ENCODE measurements at regions not wholly inside any gene's neighbourhood (a gene's known extent, or its start where the extent isn't known, plus 50 kb on each side); places are given as distances from the start of the nearest gene placed in this dataset.

DNA sequence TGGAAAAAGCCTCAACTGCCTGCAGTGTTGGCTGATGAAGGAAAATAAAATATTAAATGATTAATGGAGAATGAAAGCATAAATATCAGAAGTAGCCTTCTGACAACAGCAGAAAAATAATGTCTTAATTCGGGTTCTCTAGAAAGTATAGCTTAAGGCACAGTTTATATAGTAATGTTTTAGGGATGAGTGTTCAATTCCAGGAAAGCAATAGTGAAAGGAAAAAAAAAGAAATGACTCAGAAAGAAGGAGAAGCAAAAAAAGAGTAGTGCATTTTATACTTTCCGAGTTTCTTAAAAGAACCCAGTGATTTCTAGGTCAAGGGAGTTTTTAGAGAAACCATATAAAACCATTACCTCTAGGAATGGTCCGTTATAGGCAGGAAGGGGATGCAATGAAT is 137.3 kb downstream of the HTR1B start:
- no peak for DNase-seq
- Histone ChIP-seq H3K36me3 (ENCODE audit: insufficient read depth, low read length) (no peaks in the 10 kb centered on the region), H3K27ac (ENCODE audit: low read depth, low read length) (no peak overlapping the region), H3K4me3 (ENCODE audit: low read length in 2 of 2) (no peak overlapping the region), H3K27me3 (ENCODE audit: insufficient read depth, low read length) (no peaks in the 10 kb centered on the region), H3K4me1 (ENCODE audit: insufficient read depth, low read length) (no peaks in the 10 kb centered on the region), H3K9me3 (ENCODE audit: control insufficient read depth in 1 of 2, low read length in 2 of 2) (no peaks in the 10 kb centered on the region)
- POLR2A ChIA-PET (ENCODE audit: partially characterized antibody): no interaction called here
- Mint-ChIP-seq H3K27ac (no peak overlapping the region), H3K4me3 (no peak overlapping the region), H3K27me3 (no peaks in the 10 kb centered on the region), H3K36me3 (no peaks in the 10 kb centered on the region), H3K9me3 (peaks cover 0 to 6% (median 4%) of the 10 kb centered on the region in 8 donors), H3K4me1 (no peaks in the 10 kb centered on the region)
- intact Hi-C loops (cut with micrococcal nuclease): no loop called here
- CTCF ChIA-PET (ENCODE audit: partially characterized antibody): no interaction called here

DNA sequence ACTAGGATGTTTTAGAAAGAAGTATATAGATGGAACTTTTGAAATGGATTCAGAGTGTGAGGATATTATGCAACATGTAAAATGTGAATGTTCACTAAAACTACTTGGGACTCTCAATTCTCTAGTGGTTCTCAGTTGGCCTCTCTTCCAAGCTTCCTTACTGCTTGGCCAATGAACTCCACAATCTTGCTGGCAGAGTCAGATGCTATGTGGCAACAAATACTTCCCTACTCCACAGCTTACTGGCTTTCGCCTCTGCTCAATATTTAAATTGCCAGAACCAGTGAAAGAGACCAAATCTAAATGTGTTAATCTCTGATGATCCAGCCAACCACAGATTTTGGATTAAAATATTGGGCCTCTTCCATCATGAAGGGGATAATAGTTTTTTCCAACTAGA is 138.4 kb downstream of the HTR1B start:
- H3K36me3 ChIP-seq (ENCODE audit: insufficient read depth, low read length): no peaks in the 10 kb centered on the region
- Mint-ChIP-seq H3K4me3 (no peak overlapping the region), H3K9me3 (peaks cover 0 to 6% (median 4%) of the 10 kb centered on the region in 8 donors), H3K27ac (no peak overlapping the region), H3K27me3 (no peaks in the 10 kb centered on the region), H3K4me1 (no peaks in the 10 kb centered on the region), H3K36me3 (no peaks in the 10 kb centered on the region)
- H3K27ac ChIP-seq (ENCODE audit: low read depth, low read length): no peak overlapping the region
- DNase-seq: no peak
- no peaks in the 10 kb centered on the region for H3K9me3 ChIP-seq (ENCODE audit: control insufficient read depth in 1 of 2, low read length in 2 of 2)
- ChIA-PET CTCF (ENCODE audit: partially characterized antibody) (no interaction called here), POLR2A (ENCODE audit: partially characterized antibody) (no interaction called here)
- H3K4me1 ChIP-seq (ENCODE audit: insufficient read depth, low read length): no peaks in the 10 kb centered on the region
- no peaks in the 10 kb centered on the region for H3K27me3 ChIP-seq (ENCODE audit: insufficient read depth, low read length)
- H3K4me3 ChIP-seq (ENCODE audit: low read length in 2 of 2): no peak overlapping the region
- intact Hi-C loops (cut with micrococcal nuclease): no loop called here

DNA sequence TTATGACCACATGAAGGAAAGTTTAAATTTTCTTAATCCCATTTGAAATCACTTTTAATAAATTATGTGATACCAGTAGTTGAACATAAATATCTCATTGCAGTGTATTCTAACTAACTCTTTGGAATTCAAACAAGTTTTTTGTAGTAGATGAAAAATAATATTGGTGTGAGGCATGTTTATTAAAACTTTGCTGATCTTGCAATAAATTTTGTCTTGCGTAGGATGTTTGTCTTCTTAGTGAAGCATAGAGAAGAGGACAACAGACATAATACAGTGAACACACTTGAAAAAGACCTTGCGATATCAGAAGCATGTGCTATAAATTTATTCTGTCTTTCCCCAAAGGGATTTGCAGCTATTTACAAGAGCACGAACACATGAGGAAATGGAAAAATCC is 140.7 kb downstream of the HTR1B start:
- intact Hi-C loops (cut with micrococcal nuclease): no loop called here
- CTCF ChIA-PET (ENCODE audit: partially characterized antibody): no interaction called here
- POLR2A ChIA-PET (ENCODE audit: partially characterized antibody): no interaction called here

DNA sequence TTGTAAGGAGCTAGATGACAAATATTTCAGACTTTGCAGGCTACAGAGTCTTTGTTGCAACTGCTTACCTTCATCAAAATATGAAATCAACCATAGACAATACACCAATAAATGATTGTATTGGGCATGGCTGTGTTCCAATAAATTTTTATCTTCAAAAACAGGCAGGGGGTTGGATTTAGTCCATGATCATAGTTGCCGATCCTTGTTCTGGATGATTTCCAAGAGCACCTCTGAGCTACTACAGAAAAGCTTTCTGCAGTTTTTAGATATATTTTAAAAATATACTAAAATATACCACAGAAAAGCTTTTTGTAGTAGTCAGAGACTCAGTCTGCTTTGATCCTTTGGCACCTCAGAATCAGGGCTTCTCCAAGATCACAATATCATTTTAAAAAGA is 145.0 kb downstream of the HTR1B start:
- Histone ChIP-seq H3K27me3 (ENCODE audit: insufficient read depth, low read length) (no peaks in the 10 kb centered on the region), H3K27ac (ENCODE audit: low read depth, low read length) (no peak overlapping the region), H3K4me3 (ENCODE audit: low read length in 2 of 2) (no peak overlapping the region), H3K4me1 (ENCODE audit: insufficient read depth, low read length) (no peaks in the 10 kb centered on the region), H3K36me3 (ENCODE audit: insufficient read depth, low read length) (no peaks in the 10 kb centered on the region), H3K9me3 (ENCODE audit: control insufficient read depth in 1 of 2, low read length in 2 of 2) (no peaks in the 10 kb centered on the region)
- no peak for DNase-seq
- CTCF ChIA-PET (ENCODE audit: partially characterized antibody): no interaction called here
- intact Hi-C loops (cut with micrococcal nuclease): no loop called here
- Mint-ChIP-seq H3K4me3 (no peak overlapping the region), H3K4me1 (no peaks in the 10 kb centered on the region), H3K36me3 (no peaks in the 10 kb centered on the region), H3K27me3 (no peaks in the 10 kb centered on the region), H3K27ac (no peak overlapping the region), H3K9me3 (peaks cover 0 to 3% (median under 1%) of the 10 kb centered on the region in 8 donors)
- POLR2A ChIA-PET (ENCODE audit: partially characterized antibody): no interaction called here

More for the DNA sequence above, 140.7 kb downstream of the HTR1B start:
- H3K9me3 ChIP-seq (ENCODE audit: control insufficient read depth in 1 of 2, low read length in 2 of 2): no peaks in the 10 kb centered on the region
- no peaks in the 10 kb centered on the region for H3K27me3 Mint-ChIP-seq
- H3K27ac Mint-ChIP-seq: no peak overlapping the region
- H3K4me1 Mint-ChIP-seq: no peaks in the 10 kb centered on the region
- no peak overlapping the region for H3K4me3 Mint-ChIP-seq
- no peak overlapping the region for H3K27ac ChIP-seq (ENCODE audit: low read depth, low read length)
- no peaks in the 10 kb centered on the region for H3K36me3 Mint-ChIP-seq
- no peaks in the 10 kb centered on the region for H3K4me1 ChIP-seq (ENCODE audit: insufficient read depth, low read length)
- H3K4me3 ChIP-seq (ENCODE audit: low read length in 2 of 2): no peak overlapping the region
- no peaks in the 10 kb centered on the region for H3K27me3 ChIP-seq (ENCODE audit: insufficient read depth, low read length)
- no peaks in the 10 kb centered on the region for H3K36me3 ChIP-seq (ENCODE audit: insufficient read depth, low read length)
- no peak for DNase-seq
- H3K9me3 Mint-ChIP-seq: peaks cover 0 to 6% (median 4%) of the 10 kb centered on the region in 8 donors

DNA sequence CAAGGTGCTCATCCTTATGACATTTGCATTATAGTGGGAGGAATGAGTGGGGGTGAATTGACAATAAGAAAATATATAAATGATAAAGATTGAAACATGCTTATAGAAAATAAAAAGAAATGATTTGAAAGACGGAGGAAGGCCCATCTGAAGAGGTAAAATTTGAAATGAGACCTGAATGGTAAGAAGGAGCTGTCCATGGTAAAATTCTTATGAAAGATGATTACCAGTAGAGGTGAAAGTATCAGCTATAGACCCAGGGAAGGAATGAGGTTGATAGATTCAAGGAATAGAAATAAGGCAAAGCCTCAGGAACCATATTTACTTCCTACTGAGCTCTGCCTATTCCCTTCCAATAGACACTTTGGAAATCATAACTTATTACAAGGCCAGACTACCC is 149.7 kb downstream of the HTR1B start:
- Mint-ChIP-seq H3K4me3 (no peak overlapping the region), H3K36me3 (no peaks in the 10 kb centered on the region), H3K27me3 (no peaks in the 10 kb centered on the region), H3K4me1 (no peaks in the 10 kb centered on the region), H3K27ac (no peak overlapping the region), H3K9me3 (peaks cover 0 to 3% (median 0%) of the 10 kb centered on the region in 8 donors)
- Histone ChIP-seq H3K9me3 (ENCODE audit: control insufficient read depth in 1 of 2, low read length in 2 of 2) (no peaks in the 10 kb centered on the region), H3K36me3 (ENCODE audit: insufficient read depth, low read length) (no peaks in the 10 kb centered on the region), H3K27me3 (ENCODE audit: insufficient read depth, low read length) (no peaks in the 10 kb centered on the region), H3K4me3 (ENCODE audit: low read length in 2 of 2) (no peak overlapping the region), H3K4me1 (ENCODE audit: insufficient read depth, low read length) (no peaks in the 10 kb centered on the region), H3K27ac (ENCODE audit: low read depth, low read length) (no peak overlapping the region)
- ChIA-PET CTCF (ENCODE audit: partially characterized antibody) (no interaction called here), POLR2A (ENCODE audit: partially characterized antibody) (no interaction called here)
- intact Hi-C loops (cut with micrococcal nuclease): no loop called here
- DNase-seq: no peak

DNA sequence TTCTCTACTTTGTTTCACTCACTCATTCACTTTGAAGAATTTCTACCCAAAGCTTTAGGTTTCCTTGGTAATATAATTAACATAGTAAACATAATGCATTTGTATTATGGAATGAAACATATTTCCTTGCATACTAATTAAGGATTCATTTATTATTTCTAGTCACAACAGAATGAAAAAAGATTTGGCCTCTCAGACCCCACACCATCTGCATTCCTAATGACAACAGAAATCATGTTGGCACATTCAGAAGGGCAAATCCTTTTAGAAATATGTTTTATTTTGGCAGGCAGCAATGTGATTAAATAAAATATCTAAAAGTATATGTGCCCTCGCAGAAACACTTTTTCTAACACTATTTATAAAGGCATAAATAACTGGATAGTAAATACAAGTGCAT is 163.4 kb downstream of the HTR1B start:
- Histone ChIP-seq H3K9me3 (ENCODE audit: control insufficient read depth in 1 of 2, low read length in 2 of 2) (peaks cover 0 to 3% of the 10 kb centered on the region in 2 donors), H3K4me1 (ENCODE audit: insufficient read depth, low read length) (no peaks in the 10 kb centered on the region), H3K4me3 (ENCODE audit: low read length in 2 of 2) (no peak overlapping the region), H3K27me3 (ENCODE audit: insufficient read depth, low read length) (no peaks in the 10 kb centered on the region), H3K36me3 (ENCODE audit: insufficient read depth, low read length) (no peaks in the 10 kb centered on the region), H3K27ac (ENCODE audit: low read depth, low read length) (no peak overlapping the region)
- intact Hi-C loops (cut with micrococcal nuclease): no loop called here
- Mint-ChIP-seq H3K4me3 (no peak overlapping the region), H3K4me1 (no peaks in the 10 kb centered on the region), H3K27ac (no peak overlapping the region), H3K9me3 (peaks cover 0 to 15% (median 4%) of the 10 kb centered on the region in 8 donors), H3K36me3 (no peaks in the 10 kb centered on the region), H3K27me3 (no peaks in the 10 kb centered on the region)
- DNase-seq: no peak
- CTCF ChIA-PET (ENCODE audit: partially characterized antibody): no interaction called here
- POLR2A ChIA-PET (ENCODE audit: partially characterized antibody): no interaction called here

DNA sequence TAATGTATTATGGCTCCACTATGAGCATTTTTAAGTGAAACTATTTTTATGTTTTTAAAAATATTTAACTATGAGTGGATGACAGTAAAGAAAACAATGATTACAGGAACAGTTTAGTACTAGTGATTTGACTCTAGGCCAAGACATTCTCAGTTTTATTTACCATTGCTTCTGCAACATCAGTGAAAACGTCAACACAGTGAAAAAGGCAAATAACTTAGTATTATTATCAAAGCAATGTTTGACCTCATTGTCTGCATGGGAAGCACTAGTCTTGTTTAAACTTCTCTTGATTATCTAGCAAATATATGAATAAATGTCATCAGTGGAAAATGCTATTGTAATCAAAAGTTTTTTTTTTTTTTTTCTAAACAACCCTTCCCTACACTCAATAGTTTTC is 165.0 kb downstream of the HTR1B start:
- H3K27me3 Mint-ChIP-seq: no peaks in the 10 kb centered on the region

More for the DNA sequence above, 165.0 kb downstream of the HTR1B start:
- peaks cover 0 to 8% (median 2%) of the 10 kb centered on the region in 8 donors for H3K9me3 Mint-ChIP-seq
- no peaks in the 10 kb centered on the region for H3K4me1 Mint-ChIP-seq
- H3K27ac Mint-ChIP-seq: no peak overlapping the region
- no peak for DNase-seq
- Histone ChIP-seq H3K36me3 (ENCODE audit: insufficient read depth, low read length) (no peaks in the 10 kb centered on the region), H3K27ac (ENCODE audit: low read depth, low read length) (no peak overlapping the region), H3K27me3 (ENCODE audit: insufficient read depth, low read length) (no peaks in the 10 kb centered on the region), H3K9me3 (ENCODE audit: control insufficient read depth in 1 of 2, low read length in 2 of 2) (no peaks in the 10 kb centered on the region), H3K4me3 (ENCODE audit: low read length in 2 of 2) (no peak overlapping the region), H3K4me1 (ENCODE audit: insufficient read depth, low read length) (no peaks in the 10 kb centered on the region)
- intact Hi-C loops (cut with micrococcal nuclease): no loop called here
- H3K36me3 Mint-ChIP-seq: no peaks in the 10 kb centered on the region
- no peak overlapping the region for H3K4me3 Mint-ChIP-seq
- ChIA-PET CTCF (ENCODE audit: partially characterized antibody) (no interaction called here), POLR2A (ENCODE audit: partially characterized antibody) (no interaction called here)

All from CD4-positive, alpha-beta memory T cell (primary cell).